D721Med (cell line): ENCODE measurements at regions not wholly inside any gene's neighbourhood (a gene's known extent, or its start where the extent isn't known, plus 50 kb on each side); places are given as distances from the start of the nearest gene placed in this dataset.

ENCODE experiments used
- DNase-seq: peaks from one replicate; pipeline ENCODE4 v3.0.0; 2011; ENCODE audit warnings: low spot score; ENCODE audit not compliant: insufficient read length
- FAIRE-seq: peaks from 2 replicates; lab custom pipeline; 2011; peaks lifted over from hg19 to GRCh38; lab: Jason Lieb, UNC
- TF ChIP-seq, protein P1 (sequence below): IDR thresholded peaks from 2 replicates; pipeline ENCODE4 v1.5.1; 2012; ENCODE audit warnings: mild to moderate bottlenecking, control low read depth; ENCODE audit not compliant: insufficient read depth; ENCODE audit errors: missing control alignments

GRCh38 chr5:21694567-21694966, 1158.6 kb downstream of the CDH12 start:
- no peak for DNase-seq
- TF ChIP-seq, protein P1, sequence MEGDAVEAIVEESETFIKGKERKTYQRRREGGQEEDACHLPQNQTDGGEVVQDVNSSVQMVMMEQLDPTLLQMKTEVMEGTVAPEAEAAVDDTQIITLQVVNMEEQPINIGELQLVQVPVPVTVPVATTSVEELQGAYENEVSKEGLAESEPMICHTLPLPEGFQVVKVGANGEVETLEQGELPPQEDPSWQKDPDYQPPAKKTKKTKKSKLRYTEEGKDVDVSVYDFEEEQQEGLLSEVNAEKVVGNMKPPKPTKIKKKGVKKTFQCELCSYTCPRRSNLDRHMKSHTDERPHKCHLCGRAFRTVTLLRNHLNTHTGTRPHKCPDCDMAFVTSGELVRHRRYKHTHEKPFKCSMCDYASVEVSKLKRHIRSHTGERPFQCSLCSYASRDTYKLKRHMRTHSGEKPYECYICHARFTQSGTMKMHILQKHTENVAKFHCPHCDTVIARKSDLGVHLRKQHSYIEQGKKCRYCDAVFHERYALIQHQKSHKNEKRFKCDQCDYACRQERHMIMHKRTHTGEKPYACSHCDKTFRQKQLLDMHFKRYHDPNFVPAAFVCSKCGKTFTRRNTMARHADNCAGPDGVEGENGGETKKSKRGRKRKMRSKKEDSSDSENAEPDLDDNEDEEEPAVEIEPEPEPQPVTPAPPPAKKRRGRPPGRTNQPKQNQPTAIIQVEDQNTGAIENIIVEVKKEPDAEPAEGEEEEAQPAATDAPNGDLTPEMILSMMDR: no peak
- no peak for FAIRE-seq

GRCh38 chr5:21693591-21693990, 1159.6 kb downstream of the CDH12 start:
- TF ChIP-seq, protein P1: no peak
- FAIRE-seq (no peak), DNase-seq (no peak)

- FAIRE-seq: no peak
- DNase-seq: no peak
- TF ChIP-seq, protein P1: no peak
Measured at GRCh38 chr5:21689587-21689986, 1163.6 kb downstream of the CDH12 start.

GRCh38 chr5:21688655-21689054, 1164.5 kb downstream of the CDH12 start:
- no peak for FAIRE-seq
- TF ChIP-seq, protein P1: no peak
- DNase-seq: no peak

DNA sequence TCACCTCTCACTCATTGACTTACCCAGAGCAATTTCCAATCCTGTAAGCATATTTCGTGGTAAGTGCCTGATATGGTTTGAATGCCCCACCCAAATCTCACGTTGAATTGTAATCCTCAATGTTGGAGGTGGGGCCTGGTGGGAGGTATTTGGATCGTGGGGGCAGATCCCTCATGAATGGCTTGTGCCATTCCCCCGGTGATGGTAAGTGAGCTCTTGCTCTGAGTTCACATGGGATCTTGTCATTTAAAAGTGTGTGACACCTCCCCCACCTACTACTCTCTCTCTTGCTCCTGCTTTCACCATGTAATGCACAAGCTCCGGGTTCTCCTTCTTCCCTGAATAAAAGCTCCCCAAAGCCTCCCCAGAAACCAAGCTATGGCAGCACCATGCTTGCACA, 1165.5 kb downstream of the CDH12 start:
- no peak for DNase-seq

DNA sequence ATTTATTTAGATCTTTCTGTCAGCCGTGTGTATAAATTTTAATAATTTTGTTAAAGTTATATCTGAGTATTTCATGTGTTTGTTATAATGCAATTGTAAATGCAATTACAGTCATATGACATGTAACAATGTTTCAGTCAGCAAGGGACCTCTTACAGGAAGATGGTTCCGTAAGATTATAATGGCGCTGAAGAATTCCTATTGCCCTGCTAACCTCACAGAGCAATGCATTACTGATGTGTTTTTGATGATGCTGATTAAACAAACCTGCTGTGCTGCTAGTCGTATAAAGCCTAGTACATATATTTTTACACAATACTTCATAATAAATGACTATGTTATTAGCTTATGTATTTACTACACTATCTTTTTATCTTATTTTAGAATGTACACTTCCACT, 1166.4 kb downstream of the CDH12 start:
- FAIRE-seq (no peak), DNase-seq (no peak)
- TF ChIP-seq, protein P1: no peak

More for the DNA sequence above, 1165.5 kb downstream of the CDH12 start:
- TF ChIP-seq, protein P1: no peak
- no peak for FAIRE-seq

DNA sequence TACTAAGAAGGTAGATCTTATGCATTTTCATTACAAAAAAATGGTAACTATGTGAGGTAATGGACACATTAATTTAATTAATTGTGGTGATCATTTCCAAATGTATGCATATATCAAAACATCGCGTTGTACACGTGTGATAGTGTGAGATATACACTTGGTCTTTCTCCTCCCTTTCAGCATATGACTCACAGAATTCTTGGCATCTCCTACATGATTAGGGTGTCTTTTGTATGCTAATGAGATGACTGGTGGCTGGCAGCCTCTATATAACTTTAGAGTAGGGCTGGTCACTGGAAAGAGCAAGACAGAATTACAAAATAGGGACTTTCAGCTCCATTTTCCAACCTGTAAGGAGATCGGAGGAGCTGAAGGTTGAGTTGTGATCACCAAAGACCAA, 1167.6 kb downstream of the CDH12 start:
- DNase-seq (no peak), FAIRE-seq (peak; percentile 78)
- TF ChIP-seq, protein P1: no peak
